ENCODE measurements at regions not wholly inside any gene's neighbourhood (a gene's known extent, or its start where the extent isn't known, plus 50 kb on each side); places are given as distances from the start of the nearest gene placed in this dataset.
A peak's percentile ranks its signal among the peaks of the same experiment; 100 is the strongest.
"Not testable (repeated sequence)": the region's sequence is repeated elsewhere in the genome, so short reads cannot be mapped to it uniquely, and the experiment has no call there.

DNA sequence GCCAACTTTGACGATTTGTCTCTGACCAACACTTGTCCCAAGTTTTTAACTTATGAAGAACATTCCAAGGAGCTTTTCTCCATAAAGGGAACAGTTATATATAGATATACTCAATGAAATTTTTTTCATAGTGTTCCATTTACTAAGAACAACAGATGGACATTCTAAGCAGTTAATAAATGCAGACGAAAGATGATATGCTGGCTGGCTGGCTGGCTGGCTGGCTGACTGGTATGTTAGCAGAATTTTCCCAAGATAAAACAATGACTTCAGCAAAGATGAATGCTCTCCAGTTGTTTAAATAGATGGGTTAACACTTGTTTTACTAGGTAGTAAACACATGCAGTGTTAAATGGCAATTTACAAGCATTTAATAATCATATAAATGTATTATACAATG, 62.2 kb downstream of the SPANXN3 start:
- no peak for DNase-seq (ENCODE audit: low spot score)

DNA sequence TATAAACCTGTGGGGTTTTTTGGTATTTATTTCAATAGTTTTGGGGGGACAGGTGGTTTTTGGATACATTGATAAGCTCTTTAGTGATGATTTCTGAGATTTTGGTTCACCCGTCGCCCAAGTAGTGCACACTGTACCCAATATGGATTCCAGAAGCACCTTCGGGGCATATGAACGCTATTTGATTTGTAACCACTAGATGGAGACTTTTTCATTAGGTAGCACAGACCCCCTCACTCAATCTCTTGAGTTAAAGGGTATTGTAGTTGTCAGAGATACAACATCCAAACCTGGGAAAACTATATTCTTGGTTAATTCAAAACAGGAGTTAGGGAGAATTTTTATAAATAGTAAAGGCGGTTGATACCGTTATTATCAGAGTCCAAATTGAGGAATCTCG, 79.8 kb downstream of the SPANXN3 start:
- DNase-seq (ENCODE audit: low spot score): peak; percentile 13

DNA sequence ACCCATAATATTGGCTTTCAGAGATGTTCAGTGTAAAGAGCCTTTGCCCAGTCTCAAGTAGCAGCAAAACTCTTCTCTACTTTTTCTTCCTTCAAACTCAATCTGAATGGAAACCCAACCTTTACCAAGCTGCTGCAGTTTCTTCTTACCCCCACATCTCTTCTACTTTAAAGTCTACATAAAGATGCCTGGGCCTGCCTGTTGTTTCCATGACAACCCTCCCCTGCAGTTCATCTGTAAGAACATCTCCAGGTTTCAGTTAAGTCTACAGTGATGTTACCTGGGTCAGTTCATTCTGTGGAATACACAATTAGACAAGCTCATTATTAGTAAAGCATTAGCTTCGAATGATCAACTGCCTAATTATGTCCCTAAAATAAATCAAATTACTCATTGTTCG, 81.4 kb downstream of the SPANXN3 start:
- no peak for DNase-seq (ENCODE audit: low spot score)

DNA sequence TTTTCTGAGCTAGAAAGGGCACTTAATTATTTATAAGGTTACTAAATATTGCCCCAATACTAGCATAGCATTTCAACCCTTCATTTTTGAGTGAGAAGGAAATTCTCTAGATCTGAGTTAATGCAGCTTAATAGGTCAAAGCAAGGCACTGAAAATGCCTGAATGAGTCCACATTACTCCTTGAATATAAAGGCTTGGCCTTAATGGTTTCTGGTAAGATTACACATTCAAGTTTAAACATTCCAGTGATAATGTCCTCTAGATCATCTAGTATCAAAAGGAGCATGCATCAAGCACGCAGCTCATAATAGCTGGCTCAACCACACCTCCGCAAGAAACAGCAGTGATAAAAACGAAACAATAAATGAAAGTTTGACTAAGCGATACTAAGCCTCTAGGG, 87.5 kb downstream of the SPANXN3 start:
- no peak for DNase-seq (ENCODE audit: low spot score)

DNA sequence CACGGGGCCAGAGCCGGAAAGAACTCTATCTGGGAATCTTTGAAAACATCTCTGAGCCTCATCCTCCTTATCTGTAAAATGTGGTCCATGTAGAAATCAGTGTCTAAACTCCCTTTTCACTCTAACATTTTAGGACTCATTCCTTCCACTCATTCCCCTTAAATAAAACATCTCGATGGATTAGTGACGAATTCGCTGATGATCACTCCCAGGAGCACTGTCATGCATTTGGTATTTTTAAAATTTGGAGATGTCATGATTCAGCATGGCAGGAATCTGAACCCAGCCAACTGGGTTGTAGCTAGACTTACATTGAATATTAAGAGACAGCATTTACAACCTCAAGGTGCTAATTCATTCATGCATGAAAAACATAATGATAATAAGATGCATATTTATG, 88.1 kb downstream of the SPANXN3 start:
- no peak for DNase-seq (ENCODE audit: low spot score)

DNA sequence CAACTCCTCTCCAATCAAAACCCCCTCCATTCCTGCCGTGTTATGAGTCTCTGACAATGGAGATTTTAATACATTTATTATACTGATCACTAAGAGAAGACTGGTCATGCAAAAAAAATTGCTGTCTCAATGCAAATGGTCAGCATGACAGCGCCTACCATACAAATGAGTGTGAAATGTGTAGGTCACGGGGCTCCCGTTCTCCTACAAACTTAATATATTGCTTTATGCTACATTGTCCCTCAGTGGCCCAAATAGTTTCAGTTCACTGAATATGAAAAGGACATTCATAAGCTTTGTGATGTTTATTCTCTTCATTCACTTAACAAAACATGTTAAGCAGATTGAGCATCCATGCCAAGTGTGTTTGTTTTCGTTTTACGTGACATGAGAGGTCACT, 116.1 kb downstream of the SPANXN3 start:
- DNase-seq (ENCODE audit: low spot score): no peak

DNA sequence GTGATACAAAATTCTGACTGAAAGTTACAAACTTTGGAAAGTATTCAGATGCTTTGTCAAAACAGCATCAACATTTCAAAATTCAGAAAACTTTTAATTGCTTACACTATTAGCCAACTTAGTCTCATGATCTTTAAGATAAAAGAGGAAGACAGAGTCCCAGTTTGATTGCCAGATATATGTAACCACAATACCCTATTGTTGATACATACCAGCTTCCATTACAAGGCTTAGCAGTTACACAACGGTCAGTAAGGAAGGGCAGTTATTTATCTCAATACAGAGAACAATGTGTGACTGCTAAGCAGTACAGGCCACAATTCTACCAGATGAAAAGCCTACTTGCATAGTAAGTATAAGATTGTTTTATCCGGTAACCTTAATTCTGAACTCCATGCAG, 138.4 kb downstream of the SPANXN3 start:
- DNase-seq (ENCODE audit: low spot score): no peak

DNA sequence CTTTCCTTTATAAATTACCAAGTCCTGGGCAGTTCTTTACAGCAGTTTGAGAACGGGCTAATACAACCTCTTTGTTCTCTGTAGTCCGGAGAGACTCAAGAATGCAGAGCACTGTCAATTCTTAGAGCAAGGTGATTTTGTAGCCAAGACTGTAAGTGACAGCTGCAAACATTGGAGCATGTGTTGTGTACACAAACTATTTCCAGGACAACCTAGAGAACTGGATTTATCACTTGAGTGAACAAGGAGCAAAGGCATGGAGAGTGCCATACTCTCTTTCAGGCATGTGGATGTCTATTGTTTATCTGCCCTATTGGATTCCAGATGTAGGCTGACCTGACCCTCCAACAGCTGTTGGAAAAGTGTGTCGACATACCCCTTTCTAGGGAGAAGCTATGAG, 153.9 kb downstream of the SPANXN3 start:
- DNase-seq (ENCODE audit: low spot score): no peak

DNA sequence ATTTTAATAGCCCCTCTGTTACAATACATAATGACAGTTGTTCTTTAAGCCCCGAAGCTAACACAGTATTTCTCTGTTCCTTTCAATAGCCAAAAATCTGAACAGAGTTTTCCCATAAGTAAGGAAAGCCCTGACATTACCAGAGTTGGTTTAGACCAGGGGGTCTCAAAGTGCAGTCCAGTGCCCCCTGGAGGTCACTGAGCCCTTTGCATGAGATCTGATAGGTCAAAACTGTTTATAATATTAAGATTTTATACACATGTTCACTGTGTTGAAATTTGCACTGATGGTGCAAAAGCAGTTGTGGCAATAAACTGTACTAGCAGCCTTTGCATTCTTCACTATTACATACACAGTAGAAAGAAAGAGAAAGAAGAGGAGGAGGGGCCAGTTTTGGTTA, 177.1 kb downstream of the SPANXN3 start:
- no peak for DNase-seq (ENCODE audit: low spot score)

DNA sequence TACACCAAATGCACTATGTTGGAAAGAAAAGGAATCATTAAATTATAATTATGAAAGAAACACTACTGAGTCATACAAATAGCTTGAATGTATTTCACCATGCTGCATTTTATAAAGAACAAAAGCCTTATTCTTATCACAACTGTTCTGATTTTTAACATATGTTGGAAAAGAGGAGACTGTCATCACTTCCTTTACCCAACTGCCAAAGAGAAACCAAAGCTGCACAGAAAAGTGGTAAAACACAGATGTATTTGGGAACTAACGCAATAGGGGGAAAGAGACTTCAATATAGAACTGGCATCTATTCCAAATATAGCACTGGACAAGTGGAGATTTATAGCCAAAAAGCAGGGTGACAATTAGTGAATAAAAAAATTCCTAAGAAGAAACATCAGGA, 181.0 kb downstream of the SPANXN3 start:
- DNase-seq (ENCODE audit: low spot score): no peak

DNA sequence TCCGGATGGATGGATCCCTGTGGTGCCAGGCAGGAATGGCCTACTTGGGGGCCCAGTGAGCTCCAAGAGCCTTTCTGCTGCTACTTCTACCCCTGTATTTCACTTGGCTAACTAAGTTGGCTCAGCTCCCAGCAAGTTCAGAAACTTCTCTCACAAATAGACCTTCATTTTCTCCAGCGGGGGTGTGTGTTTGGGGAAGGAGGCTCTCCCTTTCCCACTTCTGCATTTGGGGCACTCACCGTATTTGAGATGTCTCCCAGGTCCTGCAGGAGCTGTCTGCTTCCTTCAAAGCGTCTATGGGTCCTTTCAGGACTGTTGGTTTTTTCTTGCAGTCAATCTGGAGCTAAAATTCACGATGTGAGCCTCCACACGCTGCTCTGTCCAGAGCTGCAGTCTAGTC, 197.7 kb downstream of the SPANXN3 start:
- DNase-seq (ENCODE audit: low spot score): no peak

DNA sequence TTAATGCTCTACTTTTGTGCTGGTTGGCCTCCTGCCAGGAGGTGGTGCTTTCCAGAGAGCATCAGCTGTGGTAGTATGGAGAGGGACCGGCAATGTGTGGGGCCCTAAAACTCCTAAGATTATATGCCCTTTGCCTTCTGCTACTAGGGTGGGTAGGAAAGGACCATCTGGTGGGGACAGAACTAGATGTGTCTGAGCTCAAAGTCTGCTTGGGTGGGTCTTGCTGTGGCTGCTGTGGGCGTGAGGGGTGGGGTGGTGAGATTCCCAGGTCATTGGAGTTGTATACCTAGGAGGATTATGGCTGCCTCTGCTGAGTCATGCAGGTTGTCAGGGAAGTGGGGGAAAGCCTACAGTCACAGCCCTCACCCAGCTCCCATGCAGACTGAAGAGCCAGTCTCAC, 198.4 kb downstream of the SPANXN3 start:
- DNase-seq (ENCODE audit: low spot score): not testable (repeated sequence)

DNA sequence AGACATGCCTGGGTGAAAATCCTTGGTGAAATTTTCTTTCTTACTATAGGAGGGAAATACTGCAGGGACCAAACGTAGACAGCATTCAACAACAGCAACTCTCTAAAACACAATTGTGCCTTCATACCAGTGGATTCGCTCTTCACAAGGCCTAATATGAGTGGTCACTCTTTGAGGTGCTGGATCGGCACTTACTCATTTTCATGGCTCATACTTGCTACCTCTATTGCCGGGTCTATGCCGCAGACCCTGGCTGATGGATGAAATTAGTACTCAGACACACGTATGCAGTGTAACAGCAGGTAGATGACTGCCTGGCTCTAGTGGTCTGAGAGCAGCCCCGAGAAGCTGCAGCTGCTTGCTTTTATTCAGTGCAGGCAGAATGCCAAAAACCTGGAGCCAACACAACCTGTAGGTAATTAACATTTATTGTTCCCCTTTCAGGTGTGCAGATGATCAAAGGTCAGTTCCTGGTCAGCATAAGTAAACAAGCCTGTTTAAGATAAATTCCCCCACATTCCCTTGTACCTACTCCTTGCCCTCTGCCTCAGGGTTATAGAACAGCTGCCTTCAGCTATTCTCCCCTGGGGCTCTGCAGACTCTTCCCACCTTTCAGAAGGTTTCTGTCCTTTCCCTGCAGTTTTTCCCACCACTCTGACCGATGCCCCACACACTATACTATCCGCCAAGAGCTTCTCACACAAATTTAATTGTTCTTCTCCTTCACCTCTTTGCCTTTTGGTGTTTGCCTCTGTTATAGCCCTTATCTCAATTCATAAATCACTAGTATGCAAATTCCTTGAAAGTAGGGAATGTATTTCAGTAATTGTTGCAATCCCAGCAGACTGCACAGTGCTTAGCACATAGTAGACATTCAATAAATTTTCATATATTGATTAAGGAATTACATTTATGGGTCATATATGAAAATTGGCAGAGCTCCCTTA, 210.0 kb downstream of the SPANXN3 start:
- DNase-seq (ENCODE audit: low spot score): peak; percentile 43

DNA sequence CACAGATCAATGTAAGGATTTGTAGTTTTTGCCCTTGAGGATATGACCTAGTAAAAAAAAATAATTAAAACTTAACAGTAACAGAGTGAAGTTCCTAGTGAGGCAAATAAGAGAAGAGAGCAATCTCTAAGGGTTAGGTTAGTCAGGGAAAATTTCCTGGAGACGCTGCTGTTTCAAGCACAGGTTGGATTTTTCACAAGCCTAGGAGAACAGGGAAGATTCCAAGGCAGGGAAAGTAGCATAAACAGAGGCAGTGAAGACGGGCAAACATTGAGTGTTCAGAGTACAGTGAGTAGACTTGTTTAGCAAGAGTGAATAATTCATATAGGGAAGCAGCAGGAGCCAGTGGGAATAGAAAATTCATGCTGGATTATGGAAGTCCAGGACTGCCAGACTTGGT, 212.8 kb downstream of the SPANXN3 start:
- DNase-seq (ENCODE audit: low spot score): no peak

DNA sequence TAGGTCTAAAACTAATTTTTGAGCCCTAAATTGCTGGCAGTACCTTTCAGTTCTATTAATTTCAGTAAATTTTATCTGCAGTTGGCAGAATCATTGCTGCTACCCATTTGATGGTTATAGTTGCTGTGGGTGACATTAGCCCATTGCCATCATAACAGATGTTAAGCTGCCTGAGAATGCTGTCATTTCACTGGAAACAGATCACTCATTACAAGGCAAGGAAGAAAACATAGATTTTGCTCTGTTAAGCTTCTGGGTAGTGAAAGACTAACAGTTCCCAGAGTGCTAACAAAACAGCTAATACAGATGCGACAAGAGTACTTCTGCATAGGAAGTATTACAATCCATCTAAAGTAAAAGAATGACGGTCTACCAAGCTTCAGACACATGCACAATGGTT, 213.2 kb downstream of the SPANXN3 start:
- no peak for DNase-seq (ENCODE audit: low spot score)

DNA sequence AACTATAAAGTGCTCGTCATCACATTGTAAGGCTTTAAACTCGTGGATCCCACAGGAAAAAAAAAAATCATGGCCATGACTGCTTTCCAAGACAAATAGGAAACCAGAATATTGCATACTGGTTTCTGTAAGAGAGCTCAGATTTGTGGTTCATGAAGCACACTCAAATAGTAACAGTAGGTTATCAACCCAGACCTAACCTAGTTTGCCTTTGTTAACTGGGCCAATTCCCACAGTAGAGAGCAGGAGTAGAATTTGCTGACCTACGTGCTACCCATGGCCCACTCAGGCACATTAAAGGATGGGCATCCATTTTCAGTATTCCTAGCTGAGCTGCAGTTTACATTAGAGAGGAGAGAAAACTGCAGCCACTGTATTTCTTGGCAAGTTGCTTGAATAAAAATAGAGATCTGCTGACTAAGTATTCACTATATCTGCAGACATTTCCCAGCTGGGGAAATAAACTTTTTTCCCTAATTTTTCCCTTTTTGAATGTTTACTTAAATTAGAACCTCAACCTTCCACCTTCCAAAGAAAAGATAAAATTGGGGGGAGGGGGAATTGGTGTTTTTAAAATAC, 218.5 kb downstream of the SPANXN3 start:
- DNase-seq (ENCODE audit: low spot score): no peak

DNA sequence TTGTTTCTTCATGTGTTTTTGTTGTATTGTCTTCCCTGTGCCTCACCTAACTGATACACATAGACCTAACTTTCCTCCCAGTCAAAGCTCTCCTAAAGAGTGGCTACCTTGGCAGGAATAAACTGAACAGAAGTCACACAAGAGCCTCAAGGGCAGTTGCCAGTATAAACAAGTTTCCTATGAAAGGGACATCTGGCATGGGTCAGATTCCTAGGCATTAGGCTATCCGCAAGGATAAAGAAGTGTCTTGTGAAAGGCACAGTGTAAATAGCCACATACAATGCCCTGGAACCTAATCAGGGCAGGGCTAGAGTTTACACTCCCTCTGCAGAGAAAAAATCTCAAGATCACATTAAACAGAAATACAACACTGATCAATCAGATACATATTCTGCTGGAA, 220.8 kb downstream of the SPANXN3 start:
- no peak for DNase-seq (ENCODE audit: low spot score)

DNA sequence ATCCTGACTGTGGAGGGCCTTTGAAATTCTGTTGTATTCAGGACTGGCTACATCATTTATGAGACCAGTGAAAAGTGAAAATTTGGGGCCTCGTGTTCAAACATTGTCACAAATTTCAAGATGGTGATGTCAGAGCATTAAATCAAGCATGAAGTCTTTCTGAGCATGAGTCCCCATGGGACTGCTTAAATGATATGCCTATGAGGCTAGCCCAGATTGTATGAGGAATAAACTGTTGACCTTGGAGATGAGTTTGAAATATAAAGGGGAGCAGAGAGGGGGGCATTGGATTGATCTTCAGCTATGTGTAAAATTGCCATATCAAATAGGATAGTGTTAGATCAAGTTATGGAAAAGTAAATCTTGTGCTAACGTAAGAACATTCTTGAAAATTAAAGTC, 230.0 kb downstream of the SPANXN3 start:
- DNase-seq (ENCODE audit: low spot score): no peak

DNA sequence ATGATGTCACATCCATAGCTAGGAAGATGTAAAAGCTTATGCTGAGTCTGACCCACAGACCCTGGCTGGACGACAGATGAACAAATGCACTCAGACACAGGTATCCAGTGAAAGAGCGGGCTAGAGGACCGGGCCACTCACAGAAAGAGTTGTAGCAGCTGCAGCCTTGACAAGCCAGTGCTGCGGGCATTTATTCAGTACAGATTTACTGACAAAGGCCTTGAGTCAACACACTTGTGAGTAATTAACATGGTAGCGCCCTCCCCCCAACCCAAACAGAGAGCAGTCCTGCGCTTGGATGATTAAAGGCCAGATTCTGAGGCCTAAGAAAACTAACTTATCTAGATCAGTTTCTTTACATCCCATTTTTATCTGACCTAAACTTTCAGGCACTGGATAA, 244.6 kb downstream of the SPANXN4 start:
- DNase-seq (ENCODE audit: low spot score): no peak

DNA sequence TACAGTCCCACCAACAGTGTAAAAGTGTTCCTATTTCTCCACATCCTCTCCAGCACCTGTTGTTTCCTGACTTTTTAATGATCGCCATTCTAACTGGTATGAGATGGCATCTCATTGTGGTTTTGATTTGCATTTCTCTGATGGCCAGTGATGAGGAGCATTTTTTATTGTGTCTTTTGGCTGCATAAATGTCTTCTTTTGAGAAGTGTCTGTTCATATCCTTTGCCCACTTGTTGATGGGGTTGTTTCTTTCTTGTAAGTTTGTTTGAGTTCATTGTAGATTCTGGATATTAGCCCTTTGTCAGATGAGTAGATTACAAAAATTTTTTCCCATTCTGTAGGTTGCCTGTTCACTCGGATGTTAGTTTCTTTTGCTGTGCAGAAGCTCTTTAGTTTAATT, 218.9 kb downstream of the SPANXN4 start:
- not testable (repeated sequence) for DNase-seq (ENCODE audit: low spot score)

DNA sequence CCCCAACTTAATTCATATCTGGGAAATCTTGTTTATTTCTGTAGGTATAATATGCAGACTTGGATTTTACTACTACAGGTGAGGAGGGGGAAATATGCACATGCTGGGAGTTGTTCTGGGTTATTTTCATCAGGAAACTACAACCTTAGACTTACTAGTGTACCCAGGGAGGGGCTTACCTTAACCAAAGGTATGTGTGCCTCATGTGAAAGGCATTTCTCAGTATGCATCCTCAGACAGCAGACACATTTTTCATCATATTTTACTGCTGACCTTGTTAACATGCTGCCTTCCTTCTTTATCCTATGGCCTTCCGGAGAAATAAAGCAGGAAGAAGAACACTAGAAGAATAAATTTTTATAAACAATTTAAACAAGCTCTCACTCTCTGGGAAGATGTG, 214.9 kb downstream of the SPANXN4 start:
- no peak for DNase-seq (ENCODE audit: low spot score)

DNA sequence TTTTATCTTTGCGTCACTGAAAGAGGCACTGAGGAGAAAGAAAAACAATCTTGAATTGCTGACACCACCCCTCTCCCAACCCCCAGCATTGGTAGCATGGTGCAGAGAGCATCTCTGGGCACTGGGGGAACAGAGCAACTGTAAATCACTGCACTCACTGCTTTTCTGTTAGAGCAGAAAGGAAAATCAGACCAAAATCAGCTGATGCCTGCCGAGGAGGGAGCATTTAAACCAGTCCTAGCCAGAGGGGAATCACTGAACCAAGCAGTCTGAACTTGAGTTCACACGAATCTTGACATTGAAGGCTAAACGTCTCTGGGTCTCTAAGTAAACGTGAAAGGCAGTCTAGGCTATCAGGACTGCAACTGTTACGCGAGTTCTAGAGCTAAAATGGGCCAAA, 205.8 kb downstream of the SPANXN4 start:
- no peak for DNase-seq (ENCODE audit: low spot score)

DNA sequence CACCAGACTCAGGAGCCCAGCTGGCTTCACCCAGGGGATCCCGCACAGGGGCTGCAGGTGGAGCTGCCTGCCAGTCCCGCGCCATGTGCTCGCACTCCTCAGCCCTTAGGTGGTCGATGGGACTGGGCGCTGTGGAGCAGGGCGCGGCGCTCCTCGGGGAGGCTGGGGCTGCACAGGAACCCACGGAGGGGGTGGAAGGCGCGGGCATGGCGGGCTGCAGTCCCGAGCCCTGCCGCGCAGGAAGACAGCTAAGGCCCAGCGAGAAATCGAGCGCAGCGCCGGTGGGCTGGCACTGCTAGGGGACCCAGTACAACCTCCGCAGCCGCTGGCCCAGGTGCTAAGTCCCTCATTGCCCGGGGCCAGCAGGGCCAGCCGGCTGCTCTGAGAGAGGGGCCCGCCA, 202.9 kb downstream of the SPANXN4 start:
- DNase-seq (ENCODE audit: low spot score): not testable (repeated sequence)

DNA sequence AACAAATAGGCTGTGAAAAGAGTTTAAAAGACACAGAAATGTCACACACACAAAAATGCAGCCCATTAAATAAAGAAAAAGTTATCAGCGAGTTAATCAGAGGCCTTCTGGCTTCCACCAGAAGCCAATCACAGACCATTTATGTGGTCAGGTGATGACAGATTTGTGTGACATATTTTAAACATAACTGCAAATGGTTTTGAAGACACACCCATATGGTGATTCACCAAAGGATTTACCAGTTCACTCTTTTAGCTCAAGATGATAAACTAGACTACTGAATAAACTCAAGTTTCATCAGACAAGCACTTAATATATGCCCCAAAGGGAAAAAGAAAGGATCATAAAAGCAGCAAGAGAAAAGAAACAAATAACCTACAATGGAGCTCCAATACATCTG, 181.2 kb downstream of the SPANXN4 start:
- no peak for DNase-seq (ENCODE audit: low spot score)

Measured in SW480 (cell line).